Keratinocyte (primary cell): ENCODE measurements at regions not wholly inside any gene's neighbourhood (a gene's known extent, or its start where the extent isn't known, plus 50 kb on each side); places are given as distances from the start of the nearest gene placed in this dataset.

ENCODE experiments used
- EZH2 ChIP-seq: IDR thresholded peaks from one replicate; pipeline ENCODE4 v1.6.1; 2012; ENCODE audit warnings: inconsistent platforms, mild to moderate bottlenecking, low read length, moderate library complexity
- TF ChIP-seq, protein P1 (sequence below), 3 experiments: IDR thresholded peaks in 1 of 3; conservative IDR thresholded peaks in 1 of 3; optimal IDR thresholded peaks in 1 of 3; 2 replicates in 2 of 3; 3 replicates in 1 of 3; pipeline versions ENCODE3 to v1.5.1; 2011; ENCODE audit warnings: low read length in 3 of 3, mild to moderate bottlenecking in 3 of 3, moderate library complexity in 2 of 3, control low read depth in 1 of 3, inconsistent platforms in 1 of 3; ENCODE audit not compliant: insufficient read depth in 2 of 3; ENCODE audit errors: extremely low read depth in 1 of 3

DNA sequence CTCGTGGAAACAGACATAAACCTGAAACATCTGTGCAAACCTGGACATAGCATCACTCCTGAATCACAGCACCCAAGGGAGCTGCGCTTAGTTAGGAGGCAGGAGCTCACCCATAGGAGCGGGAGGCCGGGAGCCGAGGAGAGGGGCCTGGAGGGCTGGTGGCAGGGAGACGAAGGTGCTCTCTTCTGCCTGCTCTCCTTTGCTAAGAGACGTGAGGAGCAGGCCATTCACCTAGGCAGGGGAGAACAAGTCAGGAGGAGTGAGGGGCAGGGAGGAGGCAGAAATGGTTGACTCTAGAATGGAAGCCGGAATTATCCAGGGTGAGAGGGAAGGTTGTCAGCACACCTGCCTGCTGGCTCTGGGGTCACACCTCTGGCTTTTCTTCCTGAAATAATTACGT is 398.4 kb upstream of the IRX2 start:
- TF ChIP-seq, protein P1, sequence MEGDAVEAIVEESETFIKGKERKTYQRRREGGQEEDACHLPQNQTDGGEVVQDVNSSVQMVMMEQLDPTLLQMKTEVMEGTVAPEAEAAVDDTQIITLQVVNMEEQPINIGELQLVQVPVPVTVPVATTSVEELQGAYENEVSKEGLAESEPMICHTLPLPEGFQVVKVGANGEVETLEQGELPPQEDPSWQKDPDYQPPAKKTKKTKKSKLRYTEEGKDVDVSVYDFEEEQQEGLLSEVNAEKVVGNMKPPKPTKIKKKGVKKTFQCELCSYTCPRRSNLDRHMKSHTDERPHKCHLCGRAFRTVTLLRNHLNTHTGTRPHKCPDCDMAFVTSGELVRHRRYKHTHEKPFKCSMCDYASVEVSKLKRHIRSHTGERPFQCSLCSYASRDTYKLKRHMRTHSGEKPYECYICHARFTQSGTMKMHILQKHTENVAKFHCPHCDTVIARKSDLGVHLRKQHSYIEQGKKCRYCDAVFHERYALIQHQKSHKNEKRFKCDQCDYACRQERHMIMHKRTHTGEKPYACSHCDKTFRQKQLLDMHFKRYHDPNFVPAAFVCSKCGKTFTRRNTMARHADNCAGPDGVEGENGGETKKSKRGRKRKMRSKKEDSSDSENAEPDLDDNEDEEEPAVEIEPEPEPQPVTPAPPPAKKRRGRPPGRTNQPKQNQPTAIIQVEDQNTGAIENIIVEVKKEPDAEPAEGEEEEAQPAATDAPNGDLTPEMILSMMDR (optimal IDR thresholded peaks at IDR 0.05 in 1 of 3, IDR thresholded peaks at IDR 0.05 in 1 of 3, conservative IDR thresholded peaks at IDR 0.05 in 1 of 3; ENCODE audit: extremely low read depth in 1 of 3, insufficient read depth in 2 of 3, low read length in 3 of 3) = no peak
- TF ChIP-seq EZH2 = no peak
